Nephron (organoid): ENCODE measurements at regions not wholly inside any gene's neighbourhood (a gene's known extent, or its start where the extent isn't known, plus 50 kb on each side); places are given as distances from the start of the nearest gene placed in this dataset.

ENCODE experiments used
- H3K27ac Mint-ChIP-seq, 3 experiments: 2 replicates each; pipeline ENCODE4 v1.8.0; 2020; ENCODE audit warnings: mixed read lengths in 3 of 3, mild to moderate bottlenecking in 2 of 3, moderate library complexity in 1 of 3
- H3K27me3 Mint-ChIP-seq: 2 replicates; pipeline ENCODE4 v1.8.0; 2021; ENCODE audit warnings: low read depth, mild to moderate bottlenecking, moderate library complexity, mixed read lengths
- H3K36me3 Mint-ChIP-seq: 2 replicates; pipeline ENCODE4 v1.8.0; 2020; ENCODE audit warnings: low read depth, mixed read lengths
- H3K4me1 Mint-ChIP-seq: 2 replicates; pipeline ENCODE4 v1.8.0; 2020; ENCODE audit warnings: mixed read lengths
- H3K4me3 Mint-ChIP-seq, 3 experiments: 2 replicates each; pipeline ENCODE4 v1.8.0; 2020; ENCODE audit warnings: mild to moderate bottlenecking in 3 of 3, mixed read lengths in 3 of 3, moderate library complexity in 2 of 3
- H3K9me3 Mint-ChIP-seq: 2 replicates; pipeline ENCODE4 v1.8.0; 2020; ENCODE audit warnings: mixed read lengths
- CTCF ChIP-seq, 3 experiments: fragments of 200-600 bp; sonication (generic); IDR thresholded peaks; one replicate each; pipeline ENCODE4 v1.5.0; 2021; ENCODE audit warnings: antibody characterized with exemption in 3 of 3; ENCODE audit not compliant: unreplicated experiment in 3 of 3

GRCh38 chr3:83035704-83036010, 1274.2 kb upstream of the GBE1 start:
- Mint-ChIP-seq H3K9me3 (peaks cover 7% of the 10 kb centered on the region), H3K27ac (no peak overlapping the region), H3K36me3 (no peaks in the 10 kb centered on the region), H3K4me1 (no peaks in the 10 kb centered on the region), H3K27me3 (no peaks in the 10 kb centered on the region), H3K4me3 (no peak overlapping the region)
- TF ChIP-seq CTCF (IDR thresholded peaks at IDR 0.05; ENCODE audit: unreplicated experiment in 3 of 3): no peak

- Mint-ChIP-seq H3K36me3 (no peaks in the 10 kb centered on the region), H3K27ac (no peak overlapping the region), H3K4me3 (no peak overlapping the region), H3K27me3 (no peaks in the 10 kb centered on the region), H3K9me3 (peaks cover 5% of the 10 kb centered on the region), H3K4me1 (no peaks in the 10 kb centered on the region)
- no peak for TF ChIP-seq CTCF (IDR thresholded peaks at IDR 0.05; ENCODE audit: unreplicated experiment in 3 of 3)
Measured at GRCh38 chr3:83034806-83035703, 1273.6 kb upstream of the GBE1 start.

DNA sequence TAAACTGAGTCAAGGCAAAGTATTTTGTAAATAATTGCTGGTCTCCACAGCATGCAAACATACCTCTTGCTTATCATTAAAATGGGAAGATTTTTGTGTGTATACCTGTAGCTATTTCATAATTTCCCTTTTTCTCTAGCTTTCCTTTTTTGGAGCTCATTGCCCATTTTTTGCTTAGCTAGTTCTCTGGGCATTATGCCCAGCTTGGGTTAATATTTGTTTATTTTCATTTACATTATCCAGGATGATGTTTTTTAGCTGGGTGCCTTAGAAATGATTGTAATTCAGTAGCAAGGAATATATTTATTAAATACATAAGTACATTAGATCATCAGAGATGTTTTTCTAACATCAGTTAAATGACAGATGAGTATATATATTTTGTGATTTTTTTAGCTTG, 1271.7 kb upstream of the GBE1 start:
- Mint-ChIP-seq H3K4me1 (no peaks in the 10 kb centered on the region), H3K4me3 (no peak overlapping the region), H3K9me3 (peaks cover 2% of the 10 kb centered on the region), H3K27ac (no peak overlapping the region), H3K36me3 (no peaks in the 10 kb centered on the region), H3K27me3 (no peaks in the 10 kb centered on the region)
- no peak for TF ChIP-seq CTCF (IDR thresholded peaks at IDR 0.05; ENCODE audit: unreplicated experiment in 3 of 3)

DNA sequence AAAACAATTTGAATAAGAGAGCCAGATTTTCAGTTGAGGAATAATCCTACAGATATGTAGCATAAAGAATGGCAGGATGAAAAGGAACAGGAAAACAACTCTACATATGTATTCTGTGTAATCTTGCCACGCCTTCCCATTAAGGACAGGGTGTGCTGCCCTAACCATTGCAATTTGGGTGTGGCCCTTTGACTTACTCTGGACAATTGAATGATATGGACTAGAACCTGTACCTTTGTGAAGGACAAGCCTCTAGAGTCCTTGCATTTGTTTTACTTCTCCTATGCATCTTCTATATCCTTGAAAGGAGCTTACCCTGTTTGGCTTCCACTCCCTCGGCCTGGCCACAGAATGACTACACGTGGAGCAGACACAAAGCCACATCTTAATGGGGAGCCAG, 1261.6 kb upstream of the GBE1 start:
- TF ChIP-seq CTCF (IDR thresholded peaks at IDR 0.05; ENCODE audit: unreplicated experiment in 3 of 3): no peak
- H3K4me1 Mint-ChIP-seq: no peaks in the 10 kb centered on the region
- no peaks in the 10 kb centered on the region for H3K9me3 Mint-ChIP-seq
- H3K27me3 Mint-ChIP-seq: no peaks in the 10 kb centered on the region
- H3K4me3 Mint-ChIP-seq: no peak overlapping the region
- H3K36me3 Mint-ChIP-seq: no peaks in the 10 kb centered on the region
- no peak overlapping the region for H3K27ac Mint-ChIP-seq

- no peaks in the 10 kb centered on the region for H3K9me3 Mint-ChIP-seq
- TF ChIP-seq CTCF (IDR thresholded peaks at IDR 0.05; ENCODE audit: unreplicated experiment in 3 of 3): no peak
- H3K4me1 Mint-ChIP-seq: no peaks in the 10 kb centered on the region
- no peak overlapping the region for H3K27ac Mint-ChIP-seq
- no peak overlapping the region for H3K4me3 Mint-ChIP-seq
- H3K27me3 Mint-ChIP-seq: no peaks in the 10 kb centered on the region
- no peaks in the 10 kb centered on the region for H3K36me3 Mint-ChIP-seq
Measured at GRCh38 chr3:83011481-83011880, 1250.0 kb upstream of the GBE1 start.

DNA sequence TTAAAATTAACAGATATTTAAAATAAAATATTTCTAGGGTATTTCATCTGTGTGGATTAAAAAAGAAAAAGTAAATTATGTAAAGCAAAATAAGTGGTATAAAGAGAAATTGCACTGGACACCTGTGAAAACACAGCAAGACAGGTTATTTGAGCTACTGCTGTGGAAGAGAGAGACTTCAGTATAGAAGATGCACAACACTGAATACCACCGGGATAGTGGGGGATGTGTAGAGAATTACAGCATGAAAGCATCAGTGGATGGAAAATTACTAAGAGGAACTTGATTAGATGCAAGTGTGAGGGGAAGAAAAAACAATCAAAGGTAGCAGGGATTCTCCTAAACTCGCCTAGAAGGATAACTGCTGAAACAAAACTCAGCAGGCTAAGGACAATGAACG, 1242.5 kb upstream of the GBE1 start:
- Mint-ChIP-seq H3K27ac (no peak overlapping the region), H3K4me1 (no peaks in the 10 kb centered on the region), H3K9me3 (no peaks in the 10 kb centered on the region), H3K4me3 (no peak overlapping the region), H3K36me3 (no peaks in the 10 kb centered on the region), H3K27me3 (no peaks in the 10 kb centered on the region)
- TF ChIP-seq CTCF (IDR thresholded peaks at IDR 0.05; ENCODE audit: unreplicated experiment in 3 of 3): no peak
